Loucy (cell line): ENCODE measurements at regions not wholly inside any gene's neighbourhood (a gene's known extent, or its start where the extent isn't known, plus 50 kb on each side); places are given as distances from the start of the nearest gene placed in this dataset.

Experiments used
- H2AFZ ChIP-seq: fragments of 200-600 bp; sonication (generic); 2 replicates; pipeline ENCODE4 v1.6.0; 2016; ENCODE audit warnings: antibody characterized with exemption, mild to moderate bottlenecking, low read length, moderate library complexity
- H3F3A ChIP-seq: fragments of 200-600 bp; 2 replicates; pipeline ENCODE4 v1.6.0; 2016; ENCODE audit warnings: antibody characterized with exemption, low read depth, mild to moderate bottlenecking
- H3K27me3 ChIP-seq: fragments of 200-600 bp; sonication (generic); 2 replicates; pipeline ENCODE4 v1.6.1; 2014; ENCODE audit warnings: low read length, mild to moderate bottlenecking; ENCODE audit not compliant: insufficient read depth, poor library complexity, severe bottlenecking
- H3K36me3 ChIP-seq: fragments of 200-600 bp; sonication (generic); 2 replicates; pipeline ENCODE4 v1.6.1; 2016; ENCODE audit warnings: low read length; ENCODE audit not compliant: insufficient read depth
- H3K4me1 ChIP-seq: fragments of 200-600 bp; sonication (generic); 2 replicates; pipeline ENCODE4 v1.5.1; 2014; ENCODE audit warnings: low read length, mild to moderate bottlenecking; ENCODE audit not compliant: insufficient read depth, poor library complexity, severe bottlenecking
- H3K4me2 ChIP-seq: fragments of 200-600 bp; sonication (generic); 2 replicates; pipeline ENCODE4 v1.6.0; 2014; ENCODE audit warnings: antibody characterized with exemption, low read length, low read depth, mild to moderate bottlenecking; ENCODE audit not compliant: poor library complexity, severe bottlenecking
- H3K4me3 ChIP-seq: fragments of 200-600 bp; sonication (generic); 2 replicates; pipeline ENCODE4 v1.5.1; 2014; ENCODE audit warnings: low read length, mild to moderate bottlenecking, mixed read lengths; ENCODE audit not compliant: poor library complexity, severe bottlenecking
- H3K79me2 ChIP-seq: fragments of 200-600 bp; sonication (generic); 2 replicates; pipeline ENCODE4 v1.6.1; 2014; ENCODE audit warnings: low read length; ENCODE audit not compliant: insufficient read depth
- H3K9ac ChIP-seq: fragments of 200-600 bp; sonication (generic); 2 replicates; pipeline ENCODE4 v1.6.0; 2014; ENCODE audit warnings: mild to moderate bottlenecking, low read depth, low read length, moderate library complexity; ENCODE audit not compliant: poor library complexity, severe bottlenecking
- H3K9me2 ChIP-seq: fragments of 200-600 bp; sonication (generic); replicated peaks from 2 replicates; pipeline ENCODE4 v1.6.1; 2016; ENCODE audit warnings: low read depth, low read length, mixed read lengths
- H3K9me3 ChIP-seq: fragments of 200-600 bp; sonication (generic); 2 replicates; pipeline ENCODE4 v1.6.1; 2014; ENCODE audit warnings: mild to moderate bottlenecking, antibody characterized with exemption, low read length, low read depth; ENCODE audit not compliant: insufficient read depth
- H4K20me1 ChIP-seq: fragments of 200-600 bp; sonication (generic); 2 replicates; pipeline ENCODE4 v1.6.0; 2014; ENCODE audit warnings: antibody characterized with exemption, low read length, mild to moderate bottlenecking; ENCODE audit not compliant: insufficient read depth, poor library complexity, severe bottlenecking
- EZH2phosphoT487 ChIP-seq: fragments of 200-600 bp; IDR thresholded peaks from 2 replicates; pipeline ENCODE4 v1.6.1; 2018; ENCODE audit warnings: antibody characterized with exemption, mild to moderate bottlenecking, moderate library complexity, borderline replicate concordance
- TF ChIP-seq, protein P1 (sequence below): fragments of 200-600 bp; sonication (generic); conservative IDR thresholded peaks from 2 replicates; pipeline ENCODE4 v1.5.1; 2014; ENCODE audit warnings: mild to moderate bottlenecking, antibody characterized with exemption, low read length

DNA sequence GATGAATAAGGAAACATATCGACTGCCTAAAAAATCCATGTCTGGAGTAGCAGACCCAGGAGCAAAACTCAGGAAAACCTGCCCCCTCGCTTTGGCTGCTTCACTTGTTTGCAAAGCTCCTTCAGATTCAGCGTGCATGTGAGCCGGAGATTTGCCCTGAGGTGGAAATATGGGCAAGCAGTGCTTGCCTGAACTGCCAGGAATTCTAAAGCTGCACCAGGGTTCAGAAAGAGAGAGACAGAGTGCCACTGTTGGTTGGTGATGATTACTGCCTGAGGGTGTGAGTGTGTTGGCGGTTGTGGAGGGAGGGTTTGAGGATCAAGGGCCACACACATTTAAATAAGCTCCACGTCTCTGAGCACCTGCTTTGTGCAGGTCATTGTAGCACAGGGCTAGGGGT, 139.6 kb upstream of the RGPD4 start:
- no peak overlapping the region for H3K9ac ChIP-seq
- no peak overlapping the region for H3K4me3 ChIP-seq
- H4K20me1 ChIP-seq = no peaks in the 10 kb centered on the region
- no peaks in the 10 kb centered on the region for H3K79me2 ChIP-seq
- H3K9me3 ChIP-seq = no peaks in the 10 kb centered on the region
- no peaks in the 10 kb centered on the region for H3K27me3 ChIP-seq
- H3K4me2 ChIP-seq = no peak overlapping the region
- no peaks in the 10 kb centered on the region for H3F3A ChIP-seq
- TF ChIP-seq, protein P1, sequence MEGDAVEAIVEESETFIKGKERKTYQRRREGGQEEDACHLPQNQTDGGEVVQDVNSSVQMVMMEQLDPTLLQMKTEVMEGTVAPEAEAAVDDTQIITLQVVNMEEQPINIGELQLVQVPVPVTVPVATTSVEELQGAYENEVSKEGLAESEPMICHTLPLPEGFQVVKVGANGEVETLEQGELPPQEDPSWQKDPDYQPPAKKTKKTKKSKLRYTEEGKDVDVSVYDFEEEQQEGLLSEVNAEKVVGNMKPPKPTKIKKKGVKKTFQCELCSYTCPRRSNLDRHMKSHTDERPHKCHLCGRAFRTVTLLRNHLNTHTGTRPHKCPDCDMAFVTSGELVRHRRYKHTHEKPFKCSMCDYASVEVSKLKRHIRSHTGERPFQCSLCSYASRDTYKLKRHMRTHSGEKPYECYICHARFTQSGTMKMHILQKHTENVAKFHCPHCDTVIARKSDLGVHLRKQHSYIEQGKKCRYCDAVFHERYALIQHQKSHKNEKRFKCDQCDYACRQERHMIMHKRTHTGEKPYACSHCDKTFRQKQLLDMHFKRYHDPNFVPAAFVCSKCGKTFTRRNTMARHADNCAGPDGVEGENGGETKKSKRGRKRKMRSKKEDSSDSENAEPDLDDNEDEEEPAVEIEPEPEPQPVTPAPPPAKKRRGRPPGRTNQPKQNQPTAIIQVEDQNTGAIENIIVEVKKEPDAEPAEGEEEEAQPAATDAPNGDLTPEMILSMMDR = no peak
- TF ChIP-seq EZH2phosphoT487 = no peak
- no peaks in the 10 kb centered on the region for H3K36me3 ChIP-seq
- H3K4me1 ChIP-seq = no peaks in the 10 kb centered on the region
- no peak overlapping the region for H2AFZ ChIP-seq
- no peaks in the 10 kb centered on the region for H3K9me2 ChIP-seq

DNA sequence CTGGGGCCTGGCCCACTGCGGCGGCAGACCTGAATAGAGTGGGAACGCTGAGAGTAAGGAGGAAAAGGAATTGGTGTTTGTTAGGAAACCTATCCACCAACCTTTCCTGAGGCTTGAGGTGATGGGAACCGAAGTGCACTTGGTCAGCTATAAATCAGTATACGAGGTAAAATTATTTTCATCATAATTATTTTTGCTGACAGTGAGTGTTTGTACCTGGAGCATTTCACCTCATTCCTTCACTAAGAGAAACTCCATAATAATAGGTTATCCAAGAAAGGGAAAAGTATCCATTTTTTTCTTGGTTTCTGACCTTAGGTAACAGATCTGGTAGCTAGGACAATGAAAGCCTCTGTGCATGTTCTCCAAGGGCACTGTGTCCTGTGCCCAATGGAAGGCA, 138.6 kb upstream of the RGPD4 start:
- Histone ChIP-seq H3K4me2 (no peak overlapping the region), H3K9ac (no peak overlapping the region), H3K79me2 (no peaks in the 10 kb centered on the region), H3K9me2 (no peaks in the 10 kb centered on the region), H2AFZ (no peak overlapping the region), H3K27me3 (no peaks in the 10 kb centered on the region), H3K9me3 (no peaks in the 10 kb centered on the region), H3F3A (no peaks in the 10 kb centered on the region), H4K20me1 (no peaks in the 10 kb centered on the region), H3K4me1 (peaks cover 6% of the 10 kb centered on the region), H3K36me3 (no peaks in the 10 kb centered on the region), H3K4me3 (no peak overlapping the region)
- no peak for TF ChIP-seq EZH2phosphoT487
- TF ChIP-seq, protein P1 = no peak

DNA sequence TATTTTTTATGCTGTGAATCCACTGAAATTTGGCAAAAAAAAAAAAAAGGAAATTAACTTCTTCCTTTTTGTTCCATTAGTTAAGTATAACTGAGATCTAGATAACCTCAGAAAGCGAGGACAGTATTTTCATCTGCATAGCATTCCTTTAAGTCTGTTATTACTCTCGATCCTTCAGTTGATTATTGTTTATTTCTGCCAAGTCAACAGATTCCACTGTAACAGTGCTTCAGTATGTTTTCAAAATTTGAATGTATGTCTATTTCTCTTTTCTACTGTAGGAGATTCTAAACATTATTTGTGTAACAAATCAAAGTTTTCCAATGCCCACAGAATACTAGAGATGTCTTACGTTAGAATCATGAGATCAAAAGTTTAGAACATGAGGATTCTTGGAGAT, 133.1 kb upstream of the RGPD4 start:
- no peaks in the 10 kb centered on the region for H3K36me3 ChIP-seq
- no peaks in the 10 kb centered on the region for H3K9me2 ChIP-seq
- peaks cover 6% of the 10 kb centered on the region for H3K4me1 ChIP-seq
- TF ChIP-seq, protein P1 = no peak
- no peak for TF ChIP-seq EZH2phosphoT487
- H3K27me3 ChIP-seq = no peaks in the 10 kb centered on the region
- no peak overlapping the region for H2AFZ ChIP-seq
- H3K9ac ChIP-seq = no peak overlapping the region
- no peaks in the 10 kb centered on the region for H3F3A ChIP-seq
- no peaks in the 10 kb centered on the region for H4K20me1 ChIP-seq
- no peak overlapping the region for H3K4me2 ChIP-seq
- H3K79me2 ChIP-seq = no peaks in the 10 kb centered on the region
- no peaks in the 10 kb centered on the region for H3K9me3 ChIP-seq
- H3K4me3 ChIP-seq = no peak overlapping the region
